ENCODE measurements at regions not wholly inside any gene's neighbourhood (a gene's known extent, or its start where the extent isn't known, plus 50 kb on each side); places are given as distances from the start of the nearest gene placed in this dataset.

DNA sequence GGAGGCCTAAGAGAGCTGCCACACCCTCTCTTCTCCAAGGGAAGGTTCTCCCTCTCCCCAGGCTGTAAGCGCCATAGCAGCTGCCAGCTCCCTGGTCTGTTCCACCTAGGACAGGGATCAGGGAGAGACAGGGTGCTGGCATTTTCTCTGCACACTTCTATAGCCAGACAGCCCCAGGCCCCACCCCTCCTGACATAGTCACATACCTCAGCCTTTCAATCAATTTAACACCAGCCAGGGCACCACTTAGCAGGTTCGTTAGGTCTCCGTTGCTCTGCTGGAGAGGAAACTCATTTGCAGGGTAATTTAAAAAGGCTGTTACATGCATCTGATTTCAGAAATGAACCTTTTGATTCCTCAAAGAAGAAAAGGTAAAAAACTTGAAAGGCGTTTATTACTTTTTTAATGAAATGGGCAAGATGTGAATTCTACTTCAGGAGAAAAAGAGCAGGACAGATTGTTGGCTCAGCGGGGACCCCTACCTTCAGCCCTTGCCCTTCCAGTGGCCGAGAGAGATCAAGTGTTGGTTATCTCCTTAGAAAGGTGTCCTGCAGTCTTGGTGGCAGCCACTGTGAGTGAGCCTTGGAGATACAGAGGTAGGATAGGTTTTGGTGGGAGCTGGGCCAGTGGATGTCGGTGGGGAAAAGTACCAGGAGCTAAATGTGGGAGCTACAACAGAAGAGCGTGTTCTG lies 180.5 kb upstream of the GALNT17 start:
- TF ChIP-seq, protein P1, sequence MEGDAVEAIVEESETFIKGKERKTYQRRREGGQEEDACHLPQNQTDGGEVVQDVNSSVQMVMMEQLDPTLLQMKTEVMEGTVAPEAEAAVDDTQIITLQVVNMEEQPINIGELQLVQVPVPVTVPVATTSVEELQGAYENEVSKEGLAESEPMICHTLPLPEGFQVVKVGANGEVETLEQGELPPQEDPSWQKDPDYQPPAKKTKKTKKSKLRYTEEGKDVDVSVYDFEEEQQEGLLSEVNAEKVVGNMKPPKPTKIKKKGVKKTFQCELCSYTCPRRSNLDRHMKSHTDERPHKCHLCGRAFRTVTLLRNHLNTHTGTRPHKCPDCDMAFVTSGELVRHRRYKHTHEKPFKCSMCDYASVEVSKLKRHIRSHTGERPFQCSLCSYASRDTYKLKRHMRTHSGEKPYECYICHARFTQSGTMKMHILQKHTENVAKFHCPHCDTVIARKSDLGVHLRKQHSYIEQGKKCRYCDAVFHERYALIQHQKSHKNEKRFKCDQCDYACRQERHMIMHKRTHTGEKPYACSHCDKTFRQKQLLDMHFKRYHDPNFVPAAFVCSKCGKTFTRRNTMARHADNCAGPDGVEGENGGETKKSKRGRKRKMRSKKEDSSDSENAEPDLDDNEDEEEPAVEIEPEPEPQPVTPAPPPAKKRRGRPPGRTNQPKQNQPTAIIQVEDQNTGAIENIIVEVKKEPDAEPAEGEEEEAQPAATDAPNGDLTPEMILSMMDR (IDR thresholded peaks at IDR 0.05; ENCODE audit: low read length), result no peak
- no peak for TF ChIP-seq EZH2 (optimal IDR thresholded peaks at IDR 0.05; ENCODE audit: low read depth, low read length)

All from MM.1S (cell line).